Neuron (in vitro differentiated cells): ENCODE measurements at regions not wholly inside any gene's neighbourhood (a gene's known extent, or its start where the extent isn't known, plus 50 kb on each side); places are given as distances from the start of the nearest gene placed in this dataset.
"Not testable (repeated sequence)": the region's sequence is repeated elsewhere in the genome, so short reads cannot be mapped to it uniquely, and the experiment has no call there.

ENCODE experiments used
- H2AFZ ChIP-seq: one replicate; pipeline ENCODE4 v1.6.1; 2013; ENCODE audit warnings: low read depth, mild to moderate bottlenecking, inconsistent platforms, low read length, moderate library complexity
- H3K27me3 ChIP-seq: one replicate; pipeline ENCODE4 v1.6.1; 2013; ENCODE audit warnings: low read length; ENCODE audit not compliant: insufficient read depth
- H3K36me3 ChIP-seq: one replicate; pipeline ENCODE4 v1.6.1; 2013; ENCODE audit warnings: low read length; ENCODE audit not compliant: insufficient read depth
- H3K4me1 ChIP-seq: one replicate; pipeline ENCODE4 v1.6.1; 2013; ENCODE audit warnings: low read length; ENCODE audit not compliant: insufficient read depth
- H3K4me3 ChIP-seq: 2 replicates; pipeline ENCODE4 v1.5.1; 2013; ENCODE audit warnings: mild to moderate bottlenecking, low read length, moderate library complexity
- H3K9me3 ChIP-seq: one replicate; pipeline ENCODE4 v1.6.1; 2013; ENCODE audit warnings: low read length

- Histone ChIP-seq H3K36me3 (no peaks in the 10 kb centered on the region), H3K9me3 (peaks cover 6% of the 10 kb centered on the region), H3K4me3 (no peak overlapping the region), H2AFZ (no peak overlapping the region), H3K4me1 (no peaks in the 10 kb centered on the region), H3K27me3 (no peaks in the 10 kb centered on the region)
These were observed 175.3 kb upstream of the LRP1B start for GRCh38 chr2:142306131-142306530.

- Histone ChIP-seq H3K9me3 (no peaks in the 10 kb centered on the region), H3K4me1 (no peaks in the 10 kb centered on the region), H3K27me3 (no peaks in the 10 kb centered on the region), H3K36me3 (no peaks in the 10 kb centered on the region), H3K4me3 (no peak overlapping the region), H2AFZ (no peak overlapping the region)
These were observed 169.7 kb upstream of the LRP1B start for GRCh38 chr2:142300517-142300916.

GRCh38 chr2:142299021-142299420, 168.2 kb upstream of the LRP1B start:
- H3K4me1 ChIP-seq: no peaks in the 10 kb centered on the region
- no peaks in the 10 kb centered on the region for H3K36me3 ChIP-seq
- H2AFZ ChIP-seq: no peak overlapping the region
- no peaks in the 10 kb centered on the region for H3K27me3 ChIP-seq
- no peak overlapping the region for H3K4me3 ChIP-seq
- H3K9me3 ChIP-seq: no peaks in the 10 kb centered on the region

GRCh38 chr2:142294225-142294624, 163.4 kb upstream of the LRP1B start:
- H2AFZ ChIP-seq: no peak overlapping the region
- H3K9me3 ChIP-seq: no peaks in the 10 kb centered on the region
- no peaks in the 10 kb centered on the region for H3K27me3 ChIP-seq
- no peaks in the 10 kb centered on the region for H3K36me3 ChIP-seq
- no peak overlapping the region for H3K4me3 ChIP-seq
- no peaks in the 10 kb centered on the region for H3K4me1 ChIP-seq

- H3K4me3 ChIP-seq: no peak overlapping the region
- no peaks in the 10 kb centered on the region for H3K36me3 ChIP-seq
- H3K4me1 ChIP-seq: no peaks in the 10 kb centered on the region
These were observed 161.2 kb upstream of the LRP1B start for GRCh38 chr2:142291969-142292368.

GRCh38 chr2:142290931-142291330, 160.1 kb upstream of the LRP1B start:
- Histone ChIP-seq H3K36me3 (no peaks in the 10 kb centered on the region), H3K4me1 (no peaks in the 10 kb centered on the region), H3K27me3 (no peaks in the 10 kb centered on the region), H2AFZ (no peak overlapping the region), H3K4me3 (no peak overlapping the region), H3K9me3 (no peaks in the 10 kb centered on the region)

More at GRCh38 chr2:142291969-142292368, 161.2 kb upstream of the LRP1B start:
- H2AFZ ChIP-seq: no peak overlapping the region
- H3K27me3 ChIP-seq: no peaks in the 10 kb centered on the region
- no peaks in the 10 kb centered on the region for H3K9me3 ChIP-seq

GRCh38 chr2:142286618-142287017, 155.8 kb upstream of the LRP1B start:
- Histone ChIP-seq H3K4me1 (no peaks in the 10 kb centered on the region), H3K36me3 (no peaks in the 10 kb centered on the region), H3K9me3 (no peaks in the 10 kb centered on the region), H2AFZ (no peak overlapping the region), H3K27me3 (no peaks in the 10 kb centered on the region), H3K4me3 (no peak overlapping the region)

- H2AFZ ChIP-seq: no peak overlapping the region
- no peaks in the 10 kb centered on the region for H3K27me3 ChIP-seq
- no peaks in the 10 kb centered on the region for H3K4me1 ChIP-seq
- H3K9me3 ChIP-seq: no peaks in the 10 kb centered on the region
- no peak overlapping the region for H3K4me3 ChIP-seq
- H3K36me3 ChIP-seq: no peaks in the 10 kb centered on the region
These were observed 154.7 kb upstream of the LRP1B start for GRCh38 chr2:142285480-142285879.

GRCh38 chr2:142284336-142284735, 153.5 kb upstream of the LRP1B start:
- not testable (repeated sequence) for H3K4me3 ChIP-seq, H3K27me3 ChIP-seq, H2AFZ ChIP-seq, H3K36me3 ChIP-seq, H3K4me1 ChIP-seq, H3K9me3 ChIP-seq

GRCh38 chr2:142280831-142281230, 150.0 kb upstream of the LRP1B start:
- Histone ChIP-seq H2AFZ (no peak overlapping the region), H3K4me1 (no peaks in the 10 kb centered on the region), H3K9me3 (no peaks in the 10 kb centered on the region), H3K36me3 (no peaks in the 10 kb centered on the region), H3K27me3 (no peaks in the 10 kb centered on the region), H3K4me3 (no peak overlapping the region)

GRCh38 chr2:142270990-142271389, 140.2 kb upstream of the LRP1B start:
- no peak overlapping the region for H3K4me3 ChIP-seq
- H3K4me1 ChIP-seq: no peaks in the 10 kb centered on the region
- no peak overlapping the region for H2AFZ ChIP-seq
- H3K27me3 ChIP-seq: no peaks in the 10 kb centered on the region
- H3K36me3 ChIP-seq: no peaks in the 10 kb centered on the region
- no peaks in the 10 kb centered on the region for H3K9me3 ChIP-seq

- no peak overlapping the region for H3K4me3 ChIP-seq
- H3K4me1 ChIP-seq: no peaks in the 10 kb centered on the region
- H3K9me3 ChIP-seq: no peaks in the 10 kb centered on the region
- no peak overlapping the region for H2AFZ ChIP-seq
- no peaks in the 10 kb centered on the region for H3K27me3 ChIP-seq
- H3K36me3 ChIP-seq: no peaks in the 10 kb centered on the region
These were observed 139.5 kb upstream of the LRP1B start for GRCh38 chr2:142270291-142270690.

GRCh38 chr2:142259356-142259755, 128.5 kb upstream of the LRP1B start:
- peaks cover 7% of the 10 kb centered on the region for H3K4me1 ChIP-seq
- no peak overlapping the region for H2AFZ ChIP-seq
- H3K36me3 ChIP-seq: no peaks in the 10 kb centered on the region
- H3K4me3 ChIP-seq: no peak overlapping the region
- H3K9me3 ChIP-seq: no peaks in the 10 kb centered on the region
- no peaks in the 10 kb centered on the region for H3K27me3 ChIP-seq

- Histone ChIP-seq H3K9me3 (no peaks in the 10 kb centered on the region), H3K36me3 (no peaks in the 10 kb centered on the region)
These were observed 123.2 kb upstream of the LRP1B start for GRCh38 chr2:142254031-142254430.

More at GRCh38 chr2:142254031-142254430, 123.2 kb upstream of the LRP1B start:
- no peak overlapping the region for H2AFZ ChIP-seq
- H3K4me3 ChIP-seq: no peak overlapping the region
- H3K4me1 ChIP-seq: no peaks in the 10 kb centered on the region
- no peaks in the 10 kb centered on the region for H3K27me3 ChIP-seq
